Kidney epithelial cell (primary cell): ENCODE measurements at regions not wholly inside any gene's neighbourhood (a gene's known extent, or its start where the extent isn't known, plus 50 kb on each side); places are given as distances from the start of the nearest gene placed in this dataset.

Experiments used
- DNase-seq: peaks from one replicate; pipeline ENCODE4 v3.0.0-alpha.2; 2010; ENCODE audit warnings: low read depth
- H3K27me3 ChIP-seq: 2 replicates; pipeline ENCODE4 v1.6.0; 2011; ENCODE audit warnings: low read length; ENCODE audit not compliant: control insufficient read depth, insufficient read depth
- H3K36me3 ChIP-seq: 2 replicates; pipeline ENCODE4 v1.5.1; 2011; ENCODE audit warnings: low read length; ENCODE audit not compliant: control insufficient read depth, insufficient read depth
- H3K4me3 ChIP-seq: 2 replicates; pipeline ENCODE4 v1.5.1; 2011; ENCODE audit warnings: low read depth, mild to moderate bottlenecking, control low read depth, low read length
- CTCF ChIP-seq: IDR thresholded peaks from 2 replicates; pipeline ENCODE4 v1.5.1; 2011; ENCODE audit warnings: mild to moderate bottlenecking, moderate library complexity, low read length, control low read depth, inconsistent platforms; ENCODE audit not compliant: insufficient read depth, poor library complexity, severe bottlenecking

DNA sequence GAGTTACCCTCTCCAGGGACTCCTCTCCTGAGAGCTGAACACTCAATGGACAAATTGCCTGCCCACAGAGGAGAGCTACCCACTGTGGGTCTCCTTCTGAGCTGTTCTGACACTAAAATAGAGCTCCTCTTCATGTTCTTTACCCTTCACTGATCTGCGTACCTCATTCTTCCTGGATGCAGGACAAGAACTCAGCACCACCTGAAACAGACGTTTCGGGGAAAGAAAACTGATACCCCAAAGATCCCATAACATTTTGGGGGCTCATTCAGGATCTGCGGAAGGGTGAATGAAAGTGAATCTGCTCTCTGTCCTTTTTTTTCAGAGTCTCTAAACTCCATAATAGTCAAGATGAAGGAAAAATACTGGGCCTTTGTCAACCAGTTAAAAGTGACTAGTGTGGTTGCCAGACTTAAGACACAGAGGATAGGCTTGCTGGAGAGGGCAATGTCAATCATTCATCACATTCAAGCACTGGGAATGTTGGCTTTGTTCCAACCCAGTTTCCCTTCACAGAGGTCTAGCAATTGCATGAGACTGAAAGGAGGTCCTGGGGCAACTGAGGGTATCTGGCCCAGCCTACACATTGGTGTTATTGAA lies 136.7 kb upstream of the SLITRK6 start:
- DNase-seq, result no peak
- no peak for TF ChIP-seq CTCF

DNA sequence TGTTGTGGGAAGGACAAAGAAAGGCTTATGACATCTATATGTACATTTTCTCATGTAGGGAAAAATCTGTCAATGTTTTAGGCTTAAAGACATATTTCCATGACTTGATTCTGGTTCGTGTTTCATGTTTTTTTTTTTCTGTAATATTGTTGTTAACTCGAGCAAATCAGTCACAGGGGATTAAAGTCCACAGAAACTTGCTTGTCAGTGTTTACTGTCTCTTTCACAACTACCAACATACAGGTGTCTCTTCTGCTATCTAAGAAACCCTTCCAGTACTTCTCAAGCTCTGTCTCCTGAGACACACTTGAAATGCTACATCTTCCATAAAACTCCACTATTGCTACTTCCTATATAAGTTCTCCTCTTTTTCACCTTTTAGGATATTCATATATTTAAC lies 130.9 kb upstream of the SLITRK6 start:
- Histone ChIP-seq H3K4me3 (no peak overlapping the region), H3K36me3 (no peaks in the 10 kb centered on the region), H3K27me3 (no peaks in the 10 kb centered on the region)
- DNase-seq, result no peak
- TF ChIP-seq CTCF, result no peak

More for the DNA sequence above, 136.7 kb upstream of the SLITRK6 start:
- H3K36me3 ChIP-seq, result no peaks in the 10 kb centered on the region
- no peaks in the 10 kb centered on the region for H3K27me3 ChIP-seq
- no peak overlapping the region for H3K4me3 ChIP-seq

DNA sequence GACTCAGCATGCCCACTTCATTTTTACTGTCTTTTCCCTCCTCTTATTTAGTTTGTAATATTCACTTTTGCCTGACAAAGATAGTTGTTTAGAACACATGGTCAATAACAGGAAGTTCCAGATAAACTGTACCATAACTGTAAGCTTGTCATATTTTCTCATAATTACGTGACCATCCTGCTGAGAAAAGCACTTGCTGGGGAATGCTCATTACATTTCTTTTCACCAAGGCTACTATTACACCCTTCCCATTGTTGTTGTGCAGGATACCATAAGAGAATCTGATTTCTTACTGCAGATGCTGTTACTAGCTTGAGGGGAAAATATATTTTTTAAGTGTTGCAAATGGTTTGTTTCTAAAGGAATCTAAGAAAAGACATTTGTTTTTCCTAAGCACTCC lies 111.7 kb upstream of the SLITRK6 start:
- DNase-seq, result no peak
- no peaks in the 10 kb centered on the region for H3K36me3 ChIP-seq
- no peak overlapping the region for H3K4me3 ChIP-seq
- H3K27me3 ChIP-seq, result no peaks in the 10 kb centered on the region
- no peak for TF ChIP-seq CTCF

DNA sequence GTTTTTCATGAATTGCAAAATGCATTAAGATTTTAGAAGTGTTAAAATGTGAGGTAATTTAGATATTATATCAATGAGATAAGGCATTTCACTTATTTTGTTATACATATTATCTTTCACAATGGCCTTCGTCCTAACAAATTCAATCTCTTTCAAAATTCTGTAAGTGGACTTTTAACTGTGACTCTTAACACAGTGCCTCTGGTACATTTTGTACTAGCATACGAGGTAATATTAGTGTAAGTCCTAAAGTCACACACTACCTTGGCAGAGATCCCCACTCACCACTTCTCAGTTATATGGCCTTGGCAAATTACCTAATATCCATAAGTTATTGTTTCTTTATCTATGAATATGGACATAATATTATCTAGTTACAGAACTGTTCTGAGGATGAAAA lies 101.3 kb upstream of the SLITRK6 start:
- H3K4me3 ChIP-seq, result no peak overlapping the region
- TF ChIP-seq CTCF, result no peak
- H3K27me3 ChIP-seq, result no peaks in the 10 kb centered on the region
- no peak for DNase-seq
- H3K36me3 ChIP-seq, result no peaks in the 10 kb centered on the region

DNA sequence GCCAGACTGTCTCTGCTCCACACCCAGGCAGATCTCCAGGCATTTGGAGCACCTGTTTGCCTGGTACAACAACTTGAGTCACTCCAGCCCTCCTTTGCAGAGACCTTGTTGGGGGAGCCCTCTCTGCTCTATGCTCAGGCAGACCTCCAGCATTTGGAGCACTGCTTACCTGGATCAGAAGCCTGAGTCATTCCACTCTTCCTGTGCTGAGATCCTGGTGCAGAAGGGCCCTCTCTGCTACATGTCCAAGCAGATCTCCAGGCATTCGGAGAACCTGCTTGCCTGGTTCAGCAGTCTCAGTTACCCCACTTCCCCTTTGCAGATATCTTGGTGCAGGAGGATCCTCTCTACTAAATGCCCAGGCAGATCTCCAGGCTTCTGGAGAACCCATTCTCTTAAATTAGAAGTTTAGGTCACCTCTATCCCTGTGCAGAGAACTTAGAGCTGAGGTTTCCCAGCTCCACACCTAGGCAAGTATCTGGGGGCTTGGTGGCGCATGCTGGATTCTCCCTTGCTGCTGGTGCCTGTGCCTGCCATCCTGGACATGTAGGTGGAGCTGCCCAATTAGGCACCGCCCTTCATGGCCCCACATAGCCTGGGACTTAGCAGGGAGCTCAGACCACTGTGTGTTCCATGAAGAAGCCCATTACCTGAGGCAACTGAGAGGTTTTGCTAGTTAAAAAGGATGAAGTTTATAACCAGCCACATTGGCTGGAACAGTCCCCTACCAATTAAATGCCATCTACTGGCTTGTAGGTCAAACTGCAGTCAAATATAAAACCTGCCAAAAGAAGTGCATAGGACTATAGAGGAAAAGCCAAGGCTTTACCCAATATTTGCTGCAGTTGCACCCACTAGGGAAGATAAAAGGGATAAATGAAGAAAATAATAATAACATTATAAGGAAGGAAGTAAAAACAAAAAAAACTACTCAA lies 97.6 kb upstream of the SLITRK6 start:
- DNase-seq, result no peak
- Histone ChIP-seq H3K27me3 (no peaks in the 10 kb centered on the region), H3K36me3 (no peaks in the 10 kb centered on the region), H3K4me3 (no peak overlapping the region)
- TF ChIP-seq CTCF, result peak; percentile 22

DNA sequence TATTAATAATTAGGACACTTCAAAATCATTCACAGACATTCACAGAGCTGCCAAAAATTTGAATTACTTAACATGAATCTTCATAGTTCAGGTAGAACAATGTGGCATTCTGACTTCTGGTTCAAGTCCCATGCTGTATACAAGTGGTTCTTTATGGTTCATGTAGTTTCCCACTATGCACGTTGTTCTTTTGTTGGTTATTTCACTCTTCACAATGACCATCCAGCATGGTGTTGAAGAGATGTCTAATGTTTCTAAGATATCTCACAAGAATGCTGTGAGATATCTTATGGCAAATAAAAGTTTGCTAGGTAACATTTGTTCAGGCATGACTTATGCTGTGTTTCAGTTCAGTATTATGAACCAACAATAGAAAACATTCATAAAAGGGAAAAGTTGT lies 88.2 kb upstream of the SLITRK6 start:
- no peak for DNase-seq
- TF ChIP-seq CTCF, result no peak
- H3K4me3 ChIP-seq, result no peak overlapping the region
- no peaks in the 10 kb centered on the region for H3K27me3 ChIP-seq
- H3K36me3 ChIP-seq, result no peaks in the 10 kb centered on the region
